Erythroblast (primary cell): ENCODE measurements at regions not wholly inside any gene's neighbourhood (a gene's known extent, or its start where the extent isn't known, plus 50 kb on each side); places are given as distances from the start of the nearest gene placed in this dataset.

Source experiments
- GATA1 ChIP-seq: IDR thresholded peaks from 2 replicates; pipeline ENCODE4 v1.6.1; 2011; ENCODE audit warnings: low read depth, mild to moderate bottlenecking, control low read depth, low read length, moderate library complexity
- POLR2A ChIP-seq: IDR thresholded peaks from 2 replicates; pipeline ENCODE4 v1.6.1; 2011; ENCODE audit warnings: mild to moderate bottlenecking, low read length

- TF ChIP-seq POLR2A (no peak), GATA1 (no peak)
These were observed 280.4 kb downstream of the GALC start for GRCh38 chr14:87712396-87713090.
